Anterior cingulate cortex (tissue), 58 donors: ENCODE measurements at regions not wholly inside any gene's neighbourhood (a gene's known extent, or its start where the extent isn't known, plus 50 kb on each side); places are given as distances from the start of the nearest gene placed in this dataset.

ENCODE experiments used
- DNase-seq, 58 donors: peaks; one replicate each; lab custom pipeline; 2025; lab: John Stamatoyannopoulos, UW

DNA sequence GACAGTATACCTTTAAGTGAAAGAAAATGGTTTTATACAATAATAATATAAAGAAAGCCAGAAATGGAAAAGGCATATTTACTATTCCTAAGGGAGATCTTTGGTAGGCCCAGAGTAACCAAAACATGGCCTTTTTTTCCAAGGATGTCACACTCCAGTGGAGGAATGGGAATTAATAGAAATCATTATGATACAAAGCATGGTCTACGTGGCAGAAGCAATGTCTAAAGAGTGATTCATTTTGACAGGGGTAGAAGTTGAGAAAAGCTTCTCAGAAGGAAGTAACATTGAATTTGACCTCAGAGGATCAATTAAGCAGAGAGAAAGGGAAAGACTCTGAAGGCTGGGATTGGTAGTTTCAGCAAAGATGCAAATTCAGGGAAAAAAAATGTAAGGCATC lies 208.6 kb downstream of the BTG1 start:
- DNase-seq: no peak

DNA sequence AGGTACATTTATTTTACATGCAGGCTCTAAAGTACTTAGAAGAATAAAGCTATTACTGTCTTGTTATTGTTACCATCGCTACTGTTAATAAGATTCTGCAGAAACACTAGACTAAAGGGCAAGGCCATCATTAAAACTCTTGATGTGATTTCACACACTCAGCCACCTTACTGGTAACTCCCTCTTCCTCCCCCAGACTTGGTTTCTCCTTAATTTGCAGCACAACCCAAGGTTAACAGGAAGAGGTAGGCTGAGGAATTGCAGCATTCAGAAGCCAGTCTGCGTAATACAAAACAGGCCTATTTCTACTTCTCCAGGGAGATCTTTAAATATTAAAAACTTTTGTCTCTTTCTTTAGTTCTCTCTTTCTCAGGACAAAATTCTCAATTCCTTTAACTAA lies 210.3 kb downstream of the BTG1 start:
- no peak for DNase-seq

DNA sequence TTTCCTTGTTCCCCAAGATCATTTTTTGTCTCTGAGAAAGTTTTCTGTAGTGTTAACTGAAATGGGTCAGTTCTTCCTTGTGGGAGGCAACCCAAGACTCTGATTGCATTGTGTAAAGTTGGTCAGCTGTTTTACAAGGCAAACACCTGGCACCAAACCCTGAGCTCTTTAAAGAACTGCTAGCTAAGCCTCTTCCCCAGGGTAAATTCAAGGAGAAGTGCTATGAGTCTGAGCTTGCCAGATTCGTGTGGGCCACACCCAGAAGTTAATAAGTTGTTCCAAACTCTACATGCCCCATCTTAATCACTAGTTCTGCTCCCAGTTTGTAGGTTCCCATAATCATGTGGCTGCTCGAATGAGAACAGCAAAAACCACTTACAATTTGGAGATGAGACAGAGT lies 214.5 kb downstream of the BTG1 start:
- DNase-seq: no peak

DNA sequence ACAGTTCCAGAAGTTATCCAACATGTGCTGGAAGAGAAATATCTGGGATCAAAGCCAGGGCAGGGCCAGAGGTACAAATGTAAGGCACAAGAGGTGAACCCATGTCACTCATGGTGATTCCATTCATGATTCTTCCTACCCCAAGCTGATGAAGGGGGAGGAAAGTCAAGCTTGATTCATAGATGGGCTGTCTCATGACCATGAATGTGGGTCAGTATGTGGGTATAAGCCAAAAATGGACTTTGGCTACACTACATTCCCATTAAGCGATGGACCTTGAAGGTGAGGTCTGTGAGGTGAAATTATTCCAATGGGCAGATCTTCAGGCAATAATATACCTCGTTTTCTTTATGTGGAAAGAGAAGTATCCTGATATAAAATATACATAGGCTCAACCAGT lies 217.1 kb downstream of the BTG1 start:
- no peak for DNase-seq

DNA sequence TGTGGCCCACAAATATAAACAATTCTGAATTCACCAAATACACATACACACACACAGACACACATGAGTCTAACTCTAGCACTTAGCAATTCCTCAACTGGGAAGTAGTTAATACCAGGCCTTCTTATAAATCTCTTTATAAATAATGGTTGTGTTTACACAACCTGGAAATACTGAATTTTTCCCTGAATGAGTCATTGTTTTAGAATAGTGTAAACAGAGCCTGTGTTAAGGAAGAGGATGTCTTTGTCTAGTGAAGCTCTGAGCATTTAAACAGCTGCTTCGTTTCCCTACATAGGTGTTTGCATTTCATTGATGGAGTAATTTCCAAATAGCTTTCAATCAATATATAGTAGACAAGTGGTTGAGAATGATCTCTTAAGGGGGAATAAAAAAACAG lies 218.8 kb downstream of the BTG1 start:
- no peak for DNase-seq

DNA sequence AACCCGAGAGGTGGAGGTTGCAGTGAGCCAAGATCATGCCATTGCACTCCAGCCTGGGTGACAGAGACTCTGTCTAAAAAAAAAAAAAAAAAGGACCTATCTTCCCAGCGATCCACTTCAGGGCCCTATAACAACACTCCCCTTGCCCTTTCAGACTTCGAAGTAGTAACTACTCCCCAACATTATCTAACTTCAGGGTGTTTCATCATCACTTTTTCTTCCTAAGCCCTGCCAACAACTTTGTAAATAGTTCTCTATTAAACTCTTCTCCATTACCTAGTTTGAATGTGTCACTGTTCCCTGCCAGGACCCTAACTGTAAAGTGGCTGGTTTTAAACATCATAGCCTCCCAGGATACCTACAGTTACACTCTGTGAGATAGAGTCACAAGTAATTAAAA lies 220.8 kb downstream of the BTG1 start:
- no peak for DNase-seq

DNA sequence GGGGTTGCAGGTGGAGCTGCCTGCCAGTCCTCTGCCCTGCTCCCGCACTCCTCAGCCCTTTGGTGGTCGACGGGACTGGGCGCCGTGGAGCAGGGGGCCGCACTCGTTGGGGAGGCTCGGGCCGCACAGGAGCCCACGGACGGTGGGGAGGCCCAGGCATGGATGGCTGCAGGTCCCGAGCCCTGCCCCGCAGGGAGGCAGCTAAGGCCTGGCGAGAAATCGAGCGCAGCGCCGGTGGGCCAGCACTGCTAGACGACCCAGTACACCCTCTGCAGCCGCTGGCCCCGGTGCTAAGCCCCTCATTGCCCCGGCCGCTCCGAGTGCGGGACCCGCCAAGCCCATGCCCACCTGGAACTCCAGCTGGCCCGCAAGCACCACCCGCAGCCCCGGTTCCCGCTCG lies 221.8 kb downstream of the BTG1 start:
- no peak for DNase-seq

DNA sequence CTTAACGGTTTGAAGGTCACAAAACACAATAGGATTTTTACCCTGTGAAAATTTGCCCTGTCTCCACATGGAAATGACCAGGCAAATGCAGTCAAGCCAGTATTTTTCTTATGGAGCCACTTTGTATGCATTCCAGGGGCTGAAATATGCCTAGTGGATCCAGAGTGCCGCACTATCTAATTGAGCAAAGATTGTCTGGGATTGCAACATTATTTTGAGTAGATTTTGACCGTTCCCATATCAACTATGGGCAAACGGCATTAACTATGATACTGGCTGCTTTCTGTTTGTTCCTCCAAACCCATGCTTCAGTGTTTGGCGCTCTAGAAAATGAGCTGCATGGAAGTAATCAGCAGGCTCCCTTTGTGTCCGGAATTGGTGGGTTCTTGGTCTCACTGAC lies 223.0 kb downstream of the BTG1 start:
- DNase-seq: no peak

DNA sequence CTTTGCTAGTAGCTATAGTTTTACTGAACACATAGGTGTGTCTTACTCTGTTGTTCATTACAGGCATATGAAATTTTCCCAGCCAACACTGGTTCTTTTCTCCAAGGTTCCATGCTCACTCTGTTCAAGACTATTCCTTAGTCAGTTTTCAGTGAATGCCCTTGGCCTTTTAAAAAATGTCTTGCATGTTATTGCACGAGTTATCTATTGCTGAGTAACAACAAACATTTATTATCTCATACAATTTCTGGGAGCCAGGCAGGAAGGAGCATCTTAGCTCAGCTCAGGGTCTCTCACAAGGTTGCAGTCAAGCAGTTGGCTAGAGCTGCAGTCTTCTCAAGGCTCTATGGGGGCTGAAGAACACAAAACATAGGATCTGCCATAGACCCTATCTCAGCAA lies 223.5 kb downstream of the BTG1 start:
- DNase-seq: no peak

DNA sequence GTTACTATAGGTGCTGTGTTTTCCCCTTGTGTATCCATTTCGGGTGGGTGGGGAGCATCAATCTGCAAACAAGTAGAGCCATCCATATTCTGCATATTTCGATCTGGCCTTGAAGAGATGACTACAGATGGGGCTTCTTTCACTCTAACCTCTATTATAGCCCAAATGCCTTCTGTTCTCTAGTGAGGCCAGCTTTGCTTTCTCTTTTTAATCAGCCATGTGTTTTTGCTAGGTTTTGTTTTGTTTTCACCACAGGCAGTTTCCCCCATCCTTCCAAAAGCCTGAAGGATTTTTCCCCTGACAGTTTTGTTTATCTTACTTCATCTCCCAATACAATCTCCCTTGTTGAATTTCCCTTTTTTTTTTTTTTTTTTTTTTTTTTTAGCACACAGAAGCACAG lies 224.1 kb downstream of the BTG1 start:
- DNase-seq: no peak

DNA sequence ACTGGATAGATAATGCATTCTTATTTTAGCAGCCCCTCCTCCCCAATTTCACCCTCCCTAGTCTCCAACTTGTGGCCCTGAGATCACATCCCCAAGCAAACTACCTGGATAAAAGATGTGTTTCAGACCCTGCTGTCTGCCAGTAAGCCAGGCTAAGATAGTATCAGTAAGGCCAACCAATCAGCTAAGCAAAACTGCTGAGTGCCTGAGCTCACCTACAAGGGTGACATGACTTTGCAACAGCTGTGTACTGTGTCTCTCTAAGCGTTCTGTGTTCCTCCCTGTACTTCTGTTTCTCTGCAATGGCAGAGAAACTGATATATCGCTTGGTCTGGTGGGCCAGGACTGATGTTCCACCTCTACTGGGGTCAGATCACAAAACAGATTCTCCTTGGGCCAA lies 224.9 kb downstream of the BTG1 start:
- DNase-seq: no peak

DNA sequence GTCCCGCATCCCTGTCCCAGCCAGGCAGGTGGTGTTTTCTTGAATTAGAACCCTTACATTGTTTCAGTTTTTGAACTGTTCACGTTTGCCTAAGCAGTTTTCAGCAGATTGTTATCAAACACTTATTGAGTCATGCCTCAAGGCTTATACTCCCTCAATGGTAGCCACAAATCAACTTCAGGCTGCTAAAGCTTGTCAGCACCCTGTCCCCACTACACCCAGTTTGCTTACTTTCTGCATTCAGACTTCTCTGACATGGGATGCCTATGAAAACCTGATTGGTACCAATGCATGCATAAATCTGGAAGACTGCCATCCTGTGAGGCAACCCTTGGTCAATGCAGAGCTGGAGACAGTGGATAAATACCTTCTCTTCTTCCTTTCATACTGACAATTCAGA lies 225.4 kb downstream of the BTG1 start:
- DNase-seq: no peak

DNA sequence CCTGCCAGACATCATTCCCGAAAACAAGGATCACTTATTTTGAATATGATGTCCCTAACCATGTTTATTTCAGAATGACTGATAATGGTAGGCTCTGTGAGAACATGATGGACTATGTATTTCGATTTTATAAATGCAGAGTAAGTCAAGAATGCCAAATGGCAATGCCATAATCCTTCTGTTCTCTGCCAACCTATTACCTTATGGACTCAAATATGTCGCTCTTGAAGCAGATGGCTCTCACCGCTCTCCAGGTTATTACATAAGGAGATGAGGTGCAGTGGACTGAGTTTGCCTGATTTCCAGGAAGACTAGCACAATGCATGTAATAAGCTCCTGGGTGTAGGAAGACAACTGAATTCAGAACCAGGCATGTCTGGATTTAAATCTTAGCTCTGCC lies 227.2 kb downstream of the BTG1 start:
- DNase-seq: no peak

DNA sequence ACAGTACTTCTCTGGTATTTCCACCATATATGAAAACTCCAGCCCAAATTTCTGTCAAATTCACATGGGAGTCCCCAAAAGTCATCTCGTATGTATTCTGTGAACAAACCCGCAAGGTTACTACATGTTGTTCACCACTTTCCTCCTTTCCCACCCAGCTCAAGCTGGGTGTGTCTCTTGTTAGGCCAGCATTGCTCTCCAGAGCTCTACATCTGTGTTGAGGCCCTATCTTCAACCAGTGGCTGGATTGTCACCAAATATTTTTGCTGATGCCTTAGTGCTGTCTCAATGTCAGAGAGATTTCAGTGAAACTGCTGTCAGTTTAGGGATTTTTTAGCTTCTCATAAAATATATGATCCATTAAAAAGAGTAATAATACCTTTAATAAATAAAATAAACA lies 230.9 kb downstream of the BTG1 start:
- DNase-seq: no peak

DNA sequence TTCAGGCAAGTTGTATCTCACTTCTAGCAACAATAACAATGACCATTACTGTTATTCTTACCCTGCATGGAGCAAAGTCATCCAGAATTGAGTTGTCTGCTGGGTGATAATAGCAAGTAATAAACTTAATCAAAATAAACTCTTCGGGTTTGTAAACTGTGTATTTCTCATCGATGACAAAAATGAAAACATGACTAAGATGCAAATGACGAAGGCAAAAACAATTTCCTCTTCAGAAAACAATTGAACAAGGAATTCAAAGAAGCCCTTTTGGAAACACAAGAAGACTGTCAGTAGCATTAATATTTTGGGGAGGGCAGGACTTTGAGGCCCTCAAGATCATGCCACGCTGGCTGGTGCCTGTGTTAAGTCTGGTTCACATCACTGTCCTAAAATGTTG lies 232.0 kb downstream of the BTG1 start:
- DNase-seq: no peak

DNA sequence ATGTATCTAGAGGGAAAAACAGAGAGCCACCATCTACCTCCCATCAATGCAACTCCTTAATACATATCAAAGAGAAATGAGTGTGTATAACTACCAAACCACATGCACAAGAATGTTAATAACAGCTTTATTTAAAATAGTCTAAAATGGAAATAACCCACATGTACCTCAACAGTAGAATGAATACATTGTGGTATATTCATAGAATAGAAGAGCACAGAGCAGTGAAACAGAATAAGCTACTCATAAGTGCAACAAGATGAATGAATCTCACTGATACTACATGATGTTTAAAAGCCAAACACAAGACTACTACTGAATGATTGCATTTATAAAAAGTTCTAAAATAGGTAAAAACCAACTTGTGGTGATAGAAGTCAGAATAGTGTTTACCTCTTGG lies 232.5 kb downstream of the BTG1 start:
- no peak for DNase-seq

DNA sequence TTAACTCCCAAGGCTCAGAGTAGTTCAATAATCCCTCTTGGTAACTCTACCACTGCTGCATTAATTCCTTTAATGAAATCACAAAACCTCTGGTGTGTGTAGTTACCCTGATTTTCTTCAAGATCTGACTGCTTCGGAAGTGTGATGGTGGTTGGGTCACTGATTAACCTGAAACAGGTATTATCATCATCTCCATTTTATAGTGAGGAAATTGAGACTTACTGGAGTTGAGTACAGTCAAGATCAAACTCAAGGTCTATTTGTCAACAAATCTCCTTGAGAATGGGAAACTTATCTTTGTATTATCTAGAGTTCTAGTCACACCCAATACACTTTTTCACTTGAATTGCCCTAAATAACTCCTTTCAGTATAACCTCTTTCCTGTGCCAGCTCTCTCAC lies 233.5 kb downstream of the BTG1 start:
- DNase-seq: no peak

DNA sequence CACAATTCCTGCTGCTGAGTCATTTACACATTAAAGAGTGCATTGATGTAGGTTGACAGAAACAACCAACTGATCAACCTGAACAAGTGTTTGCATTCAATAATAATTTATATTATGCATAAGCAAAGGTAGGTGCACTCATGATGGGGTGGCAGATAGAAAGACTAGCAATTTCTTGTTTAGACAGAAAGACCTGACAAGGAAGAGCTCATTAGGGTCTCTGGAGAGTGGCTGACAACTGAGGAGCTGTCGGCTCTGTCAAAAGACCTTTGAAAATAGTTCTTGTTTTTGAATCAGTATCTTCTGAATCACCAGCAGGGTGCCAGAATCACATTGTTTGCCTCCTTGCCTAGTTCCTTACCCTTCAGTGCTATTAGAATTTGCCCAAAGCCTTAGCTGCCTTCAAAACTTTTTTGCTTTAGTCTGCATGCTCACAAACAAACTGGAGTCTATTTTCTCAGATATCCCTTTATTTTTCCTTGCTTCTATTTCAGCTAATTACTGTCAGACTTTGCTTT lies 234.7 kb downstream of the BTG1 start:
- no peak for DNase-seq

DNA sequence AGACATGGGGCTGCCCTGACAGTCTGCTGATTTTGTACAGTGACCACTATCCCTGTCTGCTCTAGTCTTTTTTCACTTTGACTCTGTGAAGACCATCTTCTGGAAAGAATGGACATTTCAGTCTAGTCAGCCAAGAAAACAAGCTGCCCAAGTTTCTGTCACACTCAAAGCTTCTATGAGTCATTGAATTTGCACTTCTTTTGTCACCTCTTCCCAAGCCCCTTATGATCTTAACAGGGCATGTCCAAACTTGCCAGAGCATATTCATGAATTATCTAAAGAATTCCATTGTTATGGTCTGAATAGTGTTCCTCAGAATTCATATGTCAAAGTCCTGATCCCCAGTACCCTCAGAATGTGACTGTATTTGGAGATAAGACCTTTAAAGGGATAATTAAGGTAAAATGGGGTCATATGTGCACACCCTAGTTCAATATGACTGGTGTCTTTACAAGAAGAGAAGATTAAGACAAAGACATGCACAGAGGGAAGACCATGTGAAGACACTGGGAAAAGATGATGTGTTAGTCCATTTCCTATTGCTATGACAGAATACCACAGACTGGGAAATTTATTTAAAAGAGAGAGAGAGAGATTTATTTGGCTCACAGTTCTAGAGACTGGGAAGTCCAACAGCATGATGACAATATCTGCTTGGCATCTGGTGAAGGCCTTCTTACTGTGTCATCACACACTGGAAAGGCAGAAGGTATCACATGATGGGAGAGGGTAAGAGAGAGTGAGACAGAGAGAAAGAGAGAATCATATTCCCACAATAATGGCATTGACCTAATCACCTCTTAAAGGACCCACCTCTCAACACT lies 242.6 kb downstream of the BTG1 start:
- no peak for DNase-seq

DNA sequence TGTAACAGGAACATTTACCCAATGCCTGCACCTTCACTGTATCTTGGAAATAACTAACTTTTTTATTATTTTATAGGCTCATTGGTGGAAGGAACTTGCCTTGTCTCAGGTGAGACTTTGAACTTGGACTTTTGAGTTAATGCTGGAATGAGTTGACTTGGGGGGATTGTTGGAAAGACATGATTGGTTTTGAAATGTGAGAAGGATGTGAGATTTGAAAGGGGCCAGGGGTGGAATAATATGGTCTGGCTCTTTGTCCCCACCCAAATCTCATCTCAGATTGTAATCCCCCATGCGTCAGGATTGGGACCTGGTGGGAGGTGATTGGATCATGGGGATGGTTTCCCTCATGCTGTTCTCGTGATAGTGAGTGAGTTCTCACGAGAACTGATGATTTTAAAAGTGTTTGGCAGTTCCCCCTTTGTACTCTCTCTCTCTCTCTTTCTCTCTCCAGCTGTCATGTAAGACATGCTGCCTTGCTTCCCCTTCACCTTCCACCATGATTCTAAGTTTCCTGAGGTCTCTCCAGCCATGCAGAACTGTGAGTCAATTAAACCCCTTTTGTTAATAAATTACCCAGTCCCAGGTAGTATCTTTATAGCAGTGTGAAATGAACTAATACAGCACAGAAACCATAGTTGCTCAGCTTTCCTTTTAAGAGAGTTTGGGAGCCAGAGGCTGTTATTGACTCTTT lies 244.1 kb downstream of the BTG1 start:
- no peak for DNase-seq

DNA sequence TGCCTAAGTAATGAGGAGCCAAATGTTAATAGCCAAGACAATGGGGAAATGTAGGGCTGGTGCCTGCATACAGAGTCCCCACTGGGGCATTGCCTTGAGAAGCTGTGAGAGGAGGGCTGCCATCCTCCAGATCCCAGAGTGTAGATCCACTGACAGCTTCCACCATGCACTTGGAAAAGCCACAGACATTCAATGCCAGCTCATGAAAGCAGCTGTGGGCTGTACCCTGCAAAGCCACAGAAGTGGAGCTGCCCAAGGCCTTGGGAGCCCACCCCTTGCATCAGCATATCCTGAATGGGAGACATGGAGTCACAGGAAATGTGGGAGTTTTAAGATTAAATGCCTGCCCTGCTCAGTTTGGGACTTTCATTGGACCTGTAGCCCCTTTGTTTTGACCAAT lies 244.7 kb downstream of the BTG1 start:
- DNase-seq: no peak

DNA sequence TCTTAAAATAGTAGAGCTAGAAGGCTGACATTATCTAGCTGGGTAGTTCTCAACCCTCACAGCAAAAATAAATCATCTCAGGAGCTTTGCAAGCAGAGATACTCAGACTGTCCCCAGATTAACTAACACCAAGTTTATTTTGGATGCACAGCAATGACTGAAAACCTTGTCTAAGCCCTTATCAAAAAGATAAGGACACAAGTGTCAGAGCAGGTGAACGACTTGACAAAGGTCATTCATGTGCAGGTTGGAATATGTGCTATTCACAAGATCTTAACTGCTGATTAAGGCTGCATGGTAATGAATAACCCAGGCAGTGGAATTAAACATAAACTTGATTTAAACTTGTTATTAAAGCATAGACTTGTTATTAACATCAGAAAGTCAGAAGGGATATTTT lies 246.6 kb downstream of the BTG1 start:
- no peak for DNase-seq
